GM12878 (cell line): ENCODE measurements at regions not wholly inside any gene's neighbourhood (a gene's known extent, or its start where the extent isn't known, plus 50 kb on each side); places are given as distances from the start of the nearest gene placed in this dataset.

Experiments used
- EZH2 ChIP-seq: IDR thresholded peaks from 2 replicates; pipeline ENCODE4 v1.6.1; 2012; ENCODE audit warnings: low read depth, mild to moderate bottlenecking, control low read depth, inconsistent platforms, low read length, borderline replicate concordance; ENCODE audit not compliant: control insufficient read depth
- MYC ChIP-seq: IDR thresholded peaks from 2 replicates; pipeline ENCODE4 v1.6.1; 2011; ENCODE audit warnings: mild to moderate bottlenecking, low read length, moderate library complexity, inconsistent platforms; ENCODE audit not compliant: insufficient read depth, insufficient replicate concordance, insufficient read length, severe bottlenecking
- POLR2AphosphoS5 ChIP-seq: IDR thresholded peaks from 2 replicates; pipeline ENCODE4 v1.6.1; 2011; ENCODE audit warnings: mild to moderate bottlenecking, low read length, inconsistent platforms
- TCF7 ChIP-seq: IDR thresholded peaks from 2 replicates; pipeline ENCODE4 v1.6.1; 2014; ENCODE audit warnings: antibody characterized with exemption, borderline replicate concordance

DNA sequence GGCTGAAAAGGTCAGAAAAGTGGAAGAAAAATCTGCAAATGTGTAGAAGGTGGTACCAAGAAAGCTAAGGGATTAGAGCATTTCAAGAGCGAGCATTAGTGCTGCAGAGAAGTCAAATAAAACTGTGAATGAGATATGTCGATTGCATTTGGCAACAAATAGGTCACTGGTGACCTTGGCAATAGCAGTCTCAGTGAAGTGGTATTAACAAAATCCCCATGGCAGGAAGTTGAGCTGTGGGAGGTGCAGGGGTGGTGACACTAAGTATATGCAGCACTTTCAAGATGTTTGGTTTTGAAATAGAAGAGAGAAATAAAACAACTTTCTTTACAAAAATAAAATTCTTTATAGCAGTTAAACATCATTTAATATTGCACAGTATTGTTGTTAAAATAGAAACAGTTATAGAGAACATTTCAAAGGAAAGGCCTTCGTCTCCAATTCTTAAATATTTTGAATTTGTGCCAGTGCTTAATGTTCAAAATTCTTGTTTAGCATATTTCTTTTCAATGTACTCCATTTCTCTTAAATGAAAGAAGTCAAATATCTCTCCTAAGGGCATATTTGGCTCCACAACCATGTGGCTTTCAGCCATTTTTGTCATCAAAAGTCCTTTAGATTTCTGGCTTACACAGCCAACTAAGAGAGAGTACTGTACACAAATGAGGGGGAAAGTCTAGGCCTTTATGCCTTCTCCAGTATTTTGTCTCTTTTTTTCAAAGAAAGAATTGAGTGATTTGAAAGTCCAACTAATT lies 443.0 kb upstream of the MMADHC start:
- TF ChIP-seq MYC: no peak
- TF ChIP-seq EZH2: no peak
- no peak for TF ChIP-seq POLR2AphosphoS5
- no peak for TF ChIP-seq TCF7
